Dedifferentiated amniotic fluid mesenchymal stem cell (primary cell): ENCODE measurements at regions not wholly inside any gene's neighbourhood (a gene's known extent, or its start where the extent isn't known, plus 50 kb on each side); places are given as distances from the start of the nearest gene placed in this dataset.
A peak's percentile ranks its signal among the peaks of the same experiment; 100 is the strongest.

Experiments used
- DNase-seq: peaks from one replicate; pipeline ENCODE4 v3.0.0-alpha.2; 2016; ENCODE audit errors: extremely low spot score

DNA sequence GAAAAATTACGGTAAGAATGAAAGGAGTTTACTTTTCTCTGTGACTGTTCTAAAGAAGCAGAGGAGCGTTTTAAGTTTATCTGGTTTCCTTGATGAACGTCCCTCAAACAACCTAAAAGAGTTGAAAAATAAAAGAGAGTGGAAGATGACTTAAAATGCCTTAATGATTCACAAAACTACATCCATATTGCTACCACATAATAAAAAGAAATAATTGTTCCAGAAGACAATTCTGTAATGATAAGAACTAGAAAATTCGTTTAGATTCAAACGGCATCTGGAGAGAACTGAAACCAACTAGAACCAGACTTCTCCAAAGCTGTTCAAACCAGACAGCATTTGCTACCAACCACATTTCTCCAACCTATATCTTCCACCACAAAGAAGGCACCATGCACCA lies 68.1 kb downstream of the TEKT4 start:
- DNase-seq = no peak

GRCh38 chr2:94947097-94948016 lies 76.1 kb downstream of the TEKT4 start:
- no peak for DNase-seq

- no peak for DNase-seq
These were observed 69.8 kb upstream of the MAL start for GRCh38 chr2:94955702-94956101.

DNA sequence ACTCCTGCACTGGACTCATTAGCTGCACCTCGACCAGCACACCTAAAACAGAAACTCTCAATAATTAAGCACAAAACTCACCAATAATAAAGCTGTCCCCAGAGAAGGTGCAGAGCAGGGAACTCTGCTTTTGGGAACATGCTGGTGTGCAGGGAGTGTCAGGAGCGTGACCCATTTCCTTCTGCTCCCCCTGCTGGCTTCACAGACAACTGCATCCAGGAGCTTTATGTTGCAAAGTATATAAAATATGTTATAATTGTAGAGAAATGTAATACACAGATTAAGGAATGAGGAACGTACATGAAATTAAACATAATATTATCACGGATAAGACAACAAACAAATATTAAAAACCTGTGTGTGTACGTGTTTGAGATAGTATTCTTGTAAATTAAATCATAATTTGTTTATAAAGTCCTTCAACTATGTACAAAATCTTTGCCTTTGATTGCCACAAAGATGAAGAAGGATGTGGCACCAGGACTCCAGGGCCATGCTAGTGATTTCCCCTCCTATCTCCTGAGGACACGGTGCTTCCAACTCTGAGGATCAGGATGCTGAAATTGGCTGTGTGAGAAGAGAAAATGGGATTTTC lies 68.6 kb upstream of the MAL start:
- peak; percentile 23 for DNase-seq

- DNase-seq = no peak
These were observed 67.3 kb upstream of the MAL start for GRCh38 chr2:94958245-94958644.

DNA sequence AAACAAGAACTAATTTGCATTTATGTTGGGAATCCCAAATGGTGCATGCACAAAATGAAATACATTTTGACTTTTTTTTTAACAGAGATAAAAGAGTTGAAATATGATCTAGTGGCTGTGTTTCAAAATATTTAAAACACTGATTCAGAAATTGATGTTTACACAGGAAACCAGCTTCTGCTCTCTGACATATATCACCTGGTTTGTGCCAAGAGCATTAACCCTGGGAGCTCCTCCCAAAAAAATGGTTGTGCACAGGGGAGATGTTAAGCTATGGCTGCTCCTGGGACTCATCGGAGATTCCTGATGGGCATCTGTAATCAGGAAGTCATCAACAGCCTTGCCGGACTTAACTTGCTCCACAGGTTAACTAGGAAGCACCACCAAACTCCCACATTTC lies 65.2 kb upstream of the MAL start:
- DNase-seq = no peak

DNA sequence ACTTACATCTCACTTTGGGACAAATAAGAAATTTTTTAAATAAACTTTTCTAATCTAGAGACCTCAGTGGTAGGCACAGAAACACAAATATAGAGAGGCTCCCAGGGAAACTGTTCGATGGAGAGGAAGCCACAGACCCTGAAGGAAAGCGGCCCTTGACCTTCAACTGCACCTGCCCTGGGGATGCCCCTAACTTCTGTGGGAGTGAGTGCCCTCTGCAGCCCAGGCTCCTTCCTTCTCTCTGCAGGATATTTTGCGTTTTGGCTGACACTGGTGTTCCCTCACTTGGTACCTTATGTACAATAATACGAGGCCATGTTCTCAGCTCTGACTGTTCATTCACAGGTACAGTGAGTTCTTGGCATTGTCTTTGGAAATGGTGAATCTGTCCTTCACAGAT lies 64.8 kb upstream of the MAL start:
- DNase-seq = no peak

DNA sequence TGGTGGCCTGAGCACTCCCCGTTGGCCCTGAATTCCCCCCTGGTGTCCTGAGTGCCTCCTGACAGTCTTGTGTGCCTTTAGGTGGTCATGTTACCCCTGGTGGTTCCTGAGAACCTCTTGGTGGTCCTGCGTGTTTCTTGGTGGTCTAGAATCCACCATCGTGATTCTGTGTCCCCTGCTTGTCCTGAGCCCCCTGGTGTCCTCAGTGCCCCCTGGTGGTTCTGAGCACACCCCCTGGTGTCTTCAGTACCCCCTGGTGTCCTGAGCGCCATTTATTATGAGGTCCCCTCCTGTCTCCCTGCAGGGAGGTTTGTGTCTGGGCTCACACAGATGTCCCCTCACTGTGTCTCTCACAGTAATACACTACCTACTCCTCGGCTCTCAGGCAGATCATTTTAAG lies 61.3 kb upstream of the MAL start:
- DNase-seq = no peak

DNA sequence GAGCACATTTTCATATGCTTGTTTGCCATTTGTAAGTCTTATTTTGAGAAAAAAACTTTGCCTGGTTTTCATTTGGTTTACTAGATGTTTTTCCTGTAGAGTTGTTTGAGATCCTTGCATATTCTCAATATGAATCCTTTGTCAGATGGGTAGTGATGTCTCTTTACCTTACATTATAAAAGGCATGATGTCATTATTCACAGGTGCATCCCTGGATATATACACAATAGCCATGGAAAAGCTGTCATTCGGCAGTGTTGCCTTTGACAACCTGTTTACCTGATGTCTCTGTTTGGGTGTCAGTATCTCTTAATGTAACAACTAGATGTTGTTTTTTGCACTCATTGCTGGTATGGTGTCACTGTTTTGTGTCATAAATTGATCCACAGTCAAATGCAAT lies 58.8 kb upstream of the MAL start:
- no peak for DNase-seq

GRCh38 chr2:94970353-94970752 lies 55.2 kb upstream of the MAL start:
- no peak for DNase-seq
